DMS114 treated with DMSO at 0.1 percent for 48 hours (cell line): ENCODE measurements at regions not wholly inside any gene's neighbourhood (a gene's known extent, or its start where the extent isn't known, plus 50 kb on each side); places are given as distances from the start of the nearest gene placed in this dataset.
"Not testable (repeated sequence)": the region's sequence is repeated elsewhere in the genome, so short reads cannot be mapped to it uniquely, and the experiment has no call there.

Source experiments
- DNase-seq: peaks from one replicate; lab custom pipeline; 2025; ENCODE audit not compliant: unreplicated experiment; lab: John Stamatoyannopoulos, UW

- DNase-seq: no peak
Measured at GRCh38 chr1:219039017-219039681, 134.5 kb upstream of the LYPLAL1 start.

DNA sequence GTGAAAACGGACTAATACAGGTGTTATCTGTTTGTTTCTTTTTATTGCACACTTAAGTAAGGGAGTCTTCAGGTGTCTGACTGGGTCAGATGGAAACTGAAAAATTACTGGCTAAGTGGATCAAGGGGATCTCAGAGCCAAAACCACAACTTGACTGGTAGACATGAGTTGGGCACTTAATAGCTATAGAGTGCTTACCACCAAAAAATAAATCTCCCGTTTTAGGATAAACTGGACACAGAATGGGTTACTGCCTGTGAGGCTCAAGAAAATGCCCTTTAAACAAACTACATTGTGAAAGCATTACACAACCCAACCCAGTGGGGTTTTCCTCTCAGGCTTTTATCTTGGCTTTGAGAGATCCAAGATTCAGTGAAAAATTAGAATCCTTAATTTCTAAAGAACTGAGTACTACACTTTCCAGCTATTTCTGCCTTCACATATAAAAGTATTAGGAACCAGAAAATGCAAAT, 134.0 kb upstream of the LYPLAL1 start:
- DNase-seq: no peak

DNA sequence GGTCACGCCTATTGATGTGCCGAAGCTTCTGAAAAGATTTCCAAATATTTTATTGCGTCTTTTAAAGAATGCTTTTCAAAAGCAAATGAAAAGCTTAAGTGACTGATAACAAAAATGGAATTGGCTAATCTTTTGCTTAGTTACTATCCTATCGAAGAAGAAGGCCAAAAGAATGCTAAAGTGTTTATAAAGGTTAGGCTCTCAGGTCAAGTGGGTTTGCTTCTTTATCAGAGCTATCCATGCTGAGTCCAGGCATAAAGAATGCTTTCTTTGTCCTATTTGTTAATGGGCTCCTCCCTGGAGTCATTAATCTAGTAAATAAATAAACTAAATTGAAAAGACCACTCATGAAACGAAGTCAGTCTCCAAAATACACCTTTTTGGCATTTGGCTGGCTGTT, 133.4 kb upstream of the LYPLAL1 start:
- no peak for DNase-seq

DNA sequence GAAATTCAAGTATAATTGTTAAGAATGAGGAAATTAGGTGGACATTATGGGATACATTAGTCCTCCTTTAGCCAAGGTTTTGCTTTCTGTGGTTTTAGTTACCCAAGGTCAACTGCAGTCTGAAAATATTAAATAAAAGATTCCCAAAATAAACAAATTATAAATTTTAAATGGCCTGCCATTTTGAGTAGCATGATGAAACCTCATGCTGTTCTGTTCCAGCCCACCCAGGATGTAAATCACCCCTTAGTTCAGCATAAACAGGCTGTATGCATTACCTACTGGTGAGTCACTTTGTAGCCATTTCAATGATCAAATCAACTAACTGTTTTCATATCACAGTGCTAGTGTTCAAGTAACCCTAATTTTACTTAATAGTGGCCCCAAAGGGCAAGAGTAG, 132.5 kb upstream of the LYPLAL1 start:
- DNase-seq: no peak

GRCh38 chr1:219041818-219042217, 131.9 kb upstream of the LYPLAL1 start:
- no peak for DNase-seq

- no peak for DNase-seq
Measured at GRCh38 chr1:219042769-219043168, 130.9 kb upstream of the LYPLAL1 start.

GRCh38 chr1:219045246-219045645, 128.4 kb upstream of the LYPLAL1 start:
- no peak for DNase-seq

DNA sequence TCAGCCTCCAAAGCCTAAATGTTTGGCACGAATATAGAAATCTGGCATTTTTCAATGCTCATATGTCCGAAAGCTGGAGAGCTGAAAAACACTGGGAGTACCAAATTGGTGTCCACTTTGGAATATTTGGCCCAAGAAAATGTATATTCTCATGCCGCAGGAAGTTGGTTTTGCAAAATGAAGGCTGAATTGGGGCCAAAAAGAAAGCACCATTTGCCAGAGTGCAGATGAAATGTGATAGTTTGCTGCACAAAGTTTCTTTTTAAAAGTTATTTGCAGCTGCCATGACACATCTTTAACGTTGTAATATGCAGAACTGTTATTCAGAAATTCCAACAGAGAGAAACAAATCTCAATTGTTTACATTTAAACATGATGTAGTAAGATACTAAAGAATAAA, 124.2 kb upstream of the LYPLAL1 start:
- no peak for DNase-seq

DNA sequence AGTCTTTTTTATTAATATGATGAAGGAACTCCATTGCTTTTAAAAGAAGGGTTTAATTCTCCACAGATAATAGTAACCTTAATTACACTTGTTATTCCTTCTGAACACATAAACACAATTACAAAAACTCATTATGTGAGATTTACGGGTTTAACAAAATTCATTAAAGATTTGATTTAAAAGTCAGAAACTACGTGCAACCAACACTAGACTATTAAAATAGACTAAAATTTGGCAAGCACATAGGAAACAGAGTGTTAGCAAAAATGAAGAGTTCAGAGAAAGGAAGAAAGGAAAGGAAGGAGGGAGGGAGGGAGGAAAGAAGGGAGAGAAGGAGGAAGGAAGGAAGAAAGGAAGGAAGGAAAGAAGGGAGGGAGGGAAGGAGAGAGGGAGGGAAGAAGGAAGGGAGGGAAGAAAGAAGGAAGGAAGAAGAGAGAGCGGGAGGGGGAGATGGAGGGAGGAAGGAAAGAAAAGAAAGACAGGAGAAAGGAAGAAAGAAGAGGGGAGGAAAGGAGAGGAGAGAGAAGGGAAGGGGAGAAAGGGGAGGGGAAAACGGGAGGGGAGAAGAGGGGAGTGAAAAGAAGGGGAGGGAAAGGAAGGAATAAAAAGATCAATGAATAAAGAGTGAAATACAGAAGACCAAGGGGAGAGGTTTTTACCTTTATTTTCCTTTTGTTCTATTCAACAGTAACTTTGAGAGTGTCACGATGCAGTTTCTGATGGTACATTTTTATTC, 123.4 kb upstream of the LYPLAL1 start:
- DNase-seq: no peak

GRCh38 chr1:219050822-219051125, 122.9 kb upstream of the LYPLAL1 start:
- no peak for DNase-seq

- DNase-seq: no peak
Measured at GRCh38 chr1:219051547-219051946, 122.1 kb upstream of the LYPLAL1 start.

- no peak for DNase-seq
Measured at GRCh38 chr1:219058891-219059820, 114.5 kb upstream of the LYPLAL1 start.

- no peak for DNase-seq
Measured at GRCh38 chr1:219060798-219061197, 112.9 kb upstream of the LYPLAL1 start.

DNA sequence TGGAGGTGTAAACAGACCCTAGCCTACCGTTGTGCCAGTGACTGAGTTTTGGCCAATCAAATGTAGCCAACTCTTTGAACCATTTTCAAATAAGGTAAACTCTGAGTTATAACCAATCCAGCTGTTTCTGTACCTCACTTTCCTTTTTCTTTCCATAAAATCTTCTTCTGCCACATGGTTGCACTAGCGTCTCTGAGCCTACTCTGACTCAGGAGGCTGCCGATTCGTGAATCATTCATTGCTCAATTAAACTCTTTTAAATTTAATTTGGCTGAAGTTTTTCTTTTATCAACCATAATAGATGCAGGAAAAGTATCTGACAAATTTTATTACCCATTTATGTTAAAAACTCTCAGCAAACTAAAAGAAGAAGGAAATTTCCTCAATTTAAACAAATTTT, 111.5 kb upstream of the LYPLAL1 start:
- no peak for DNase-seq

GRCh38 chr1:219066098-219066497, 107.6 kb upstream of the LYPLAL1 start:
- DNase-seq: no peak

GRCh38 chr1:219066631-219067349, 106.9 kb upstream of the LYPLAL1 start:
- no peak for DNase-seq

- DNase-seq: no peak
Measured at GRCh38 chr1:219067350-219067712, 106.3 kb upstream of the LYPLAL1 start.

- DNase-seq: not testable (repeated sequence)
Measured at GRCh38 chr1:219070395-219070794, 103.3 kb upstream of the LYPLAL1 start.

DNA sequence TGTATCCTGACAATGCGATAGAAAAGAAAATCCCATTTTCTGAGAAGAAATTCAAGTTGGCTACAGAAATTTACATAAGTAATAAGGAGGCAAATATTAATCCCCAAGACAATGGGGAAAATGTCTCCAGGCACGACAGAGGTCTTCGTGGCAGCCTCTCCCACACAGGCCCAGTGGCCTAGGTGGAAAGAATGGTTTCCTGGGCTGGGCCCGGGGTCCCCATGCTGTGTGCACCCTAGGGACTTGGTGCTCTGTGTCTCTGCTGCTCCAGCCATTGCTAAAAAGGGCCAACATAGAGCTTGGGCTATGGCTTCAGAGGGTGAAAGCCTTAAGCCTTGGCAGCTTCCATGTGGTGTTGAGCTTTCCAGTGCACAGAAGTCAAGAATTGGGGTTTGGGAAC, 102.5 kb upstream of the LYPLAL1 start:
- no peak for DNase-seq

DNA sequence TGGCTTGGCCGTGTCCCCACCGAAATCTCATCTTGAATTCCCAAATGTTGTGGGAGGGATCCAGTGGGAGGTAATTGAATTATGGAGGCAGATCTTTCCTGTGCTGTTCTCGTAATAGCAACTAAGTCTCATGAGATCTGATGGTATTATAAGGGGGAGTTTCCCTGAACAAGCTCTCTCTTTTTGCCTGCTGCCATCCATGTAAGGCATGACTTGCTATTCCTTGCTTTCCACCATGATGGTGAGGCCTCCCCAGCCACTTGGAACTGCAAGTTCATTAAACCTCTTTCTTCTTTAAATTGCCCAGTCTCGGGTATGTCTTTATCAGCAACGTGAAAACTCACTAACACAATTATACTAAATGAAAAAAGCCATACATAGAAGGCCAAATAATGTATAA, 101.3 kb upstream of the LYPLAL1 start:
- DNase-seq: no peak

GRCh38 chr1:219074084-219074728, 99.5 kb upstream of the LYPLAL1 start:
- no peak for DNase-seq
